HepG2 (cell line): ENCODE measurements at regions not wholly inside any gene's neighbourhood (a gene's known extent, or its start where the extent isn't known, plus 50 kb on each side); places are given as distances from the start of the nearest gene placed in this dataset.
A peak's percentile ranks its signal among the peaks of the same experiment; 100 is the strongest.

Experiments used
- ATM ChIP-seq: fragments of 450-650 bp; IDR thresholded peaks from 2 replicates; pipeline ENCODE4 v1.7.1; 2017; ENCODE audit warnings: mild to moderate bottlenecking, borderline replicate concordance
- CAMTA2 ChIP-seq: sonication (generic); formaldehyde crosslinking; IDR thresholded peaks from 2 replicates; pipeline ENCODE4 v1.4.0; 2020; ENCODE audit warnings: mild to moderate bottlenecking, missing genetic modification reagents, borderline replicate concordance
- CBX2 ChIP-seq, 2 experiments: fragments of 200-600 bp in 1 of 2; sonication (generic); formaldehyde crosslinking in 1 of 2; IDR thresholded peaks; 2 replicates each; pipeline versions ENCODE4 v1.7.0 to v1.8.1; 2018 to 2022; ENCODE audit warnings: low read depth in 2 of 2, low read length in 1 of 2, mild to moderate bottlenecking in 1 of 2, missing genetic modification reagents in 1 of 2
- CSRNP1 ChIP-seq: sonication (generic); formaldehyde crosslinking; IDR thresholded peaks from 2 replicates; pipeline ENCODE4 v1.8.1; 2023; ENCODE audit warnings: mild to moderate bottlenecking, missing genetic modification reagents
- FOXO1 ChIP-seq: sonication (generic); formaldehyde crosslinking; IDR thresholded peaks from 2 replicates; pipeline ENCODE4 v1.4.0; 2020; ENCODE audit warnings: missing genetic modification reagents
- HES4 ChIP-seq: sonication (generic); formaldehyde crosslinking; IDR thresholded peaks from 2 replicates; pipeline ENCODE4 v1.9.0; 2021; ENCODE audit warnings: mild to moderate bottlenecking, missing genetic modification reagents, borderline replicate concordance
- IKZF4 ChIP-seq: sonication (generic); formaldehyde crosslinking; IDR thresholded peaks from 2 replicates; pipeline ENCODE4 v1.5.1; 2020; ENCODE audit warnings: borderline replicate concordance, mild to moderate bottlenecking, low read depth, missing genetic modification reagents; ENCODE audit errors: not compliant biosample characterization
- PRDM10 ChIP-seq: sonication (generic); formaldehyde crosslinking; IDR thresholded peaks from 2 replicates; pipeline ENCODE4 v1.4.0; 2020; ENCODE audit warnings: low read depth, missing genetic modification reagents
- PTBP1 ChIP-seq: fragments of 200-400 bp; formaldehyde crosslinking; IDR thresholded peaks from 2 replicates; pipeline ENCODE4 v1.6.1; 2018; ENCODE audit warnings: low read length, low read depth; ENCODE audit not compliant: poor library complexity, severe bottlenecking
- SNAPC2 ChIP-seq: sonication (generic); formaldehyde crosslinking; IDR thresholded peaks from 2 replicates; pipeline ENCODE4 v1.8.1; 2022; ENCODE audit warnings: mild to moderate bottlenecking, missing genetic modification reagents
- ZBTB20 ChIP-seq: sonication (generic); formaldehyde crosslinking; IDR thresholded peaks from 2 replicates; pipeline ENCODE4 v1.8.1; 2023; ENCODE audit warnings: missing genetic modification reagents, low read depth, mild to moderate bottlenecking, borderline replicate concordance
- ZNF17 ChIP-seq: sonication (generic); formaldehyde crosslinking; IDR thresholded peaks from 2 replicates; pipeline ENCODE4 v1.5.0; 2020; ENCODE audit warnings: mild to moderate bottlenecking, missing genetic modification reagents
- ZNF33A ChIP-seq: sonication (generic); formaldehyde crosslinking; IDR thresholded peaks from 2 replicates; pipeline ENCODE4 v1.5.1; 2020; ENCODE audit warnings: missing genetic modification reagents, mild to moderate bottlenecking, moderate library complexity, borderline replicate concordance
- ZNF441 ChIP-seq: sonication (generic); formaldehyde crosslinking; IDR thresholded peaks from 2 replicates; pipeline ENCODE4 v1.7.0; 2021; ENCODE audit warnings: missing genetic modification reagents, borderline replicate concordance
- ZNF549 ChIP-seq: sonication (generic); formaldehyde crosslinking; IDR thresholded peaks from 2 replicates; pipeline ENCODE4 v1.5.0; 2020; ENCODE audit warnings: missing genetic modification reagents
- ZNF552 ChIP-seq: sonication (generic); formaldehyde crosslinking; IDR thresholded peaks from 2 replicates; pipeline ENCODE4 v1.9.0; 2022; ENCODE audit warnings: missing genetic modification reagents, mild to moderate bottlenecking, borderline replicate concordance
- ZNF558 ChIP-seq: sonication (generic); formaldehyde crosslinking; IDR thresholded peaks from 2 replicates; pipeline ENCODE4 v1.9.0; 2022; ENCODE audit warnings: mild to moderate bottlenecking, missing genetic modification reagents, borderline replicate concordance
- ZNF574 ChIP-seq: sonication (generic); formaldehyde crosslinking; IDR thresholded peaks from 2 replicates; pipeline ENCODE4 v1.4.0; 2020; ENCODE audit warnings: missing genetic modification reagents
- ZNF850 ChIP-seq: sonication (generic); formaldehyde crosslinking; conservative IDR thresholded peaks from 2 replicates; pipeline ENCODE4 v1.9.0; 2021; ENCODE audit warnings: mild to moderate bottlenecking, missing genetic modification reagents

- TF ChIP-seq ZBTB20 (CRISPR knock-in tag) (peak; percentile 80; the same call in 1 of the 2 replicates), ZNF441 (peak; percentile 83; the same call in 1 of the 2 replicates), CBX2 (IDR thresholded peaks at IDR 0.05; ENCODE audit: low read depth, low read length) (no peak), CBX2 (CRISPR knock-in tag; IDR thresholded peaks at IDR 0.05; ENCODE audit: low read depth) (peak; percentile 86; the same call in 1 of the 2 replicates), IKZF4 (peak; percentile 82), SNAPC2 (peak; percentile 94; the same call in 1 of the 2 replicates), ZNF33A (CRISPR knock-in tag) (no peak), ZNF558 (CRISPR knock-in tag) (no peak), PTBP1 (no peak), ZNF549 (CRISPR knock-in tag) (no peak), PRDM10 (CRISPR knock-in tag) (peak; percentile 43; the same call in 1 of the 2 replicates), ZNF574 (CRISPR knock-in tag) (peak; percentile 80), ZNF552 (no peak; the same call in 1 of the 2 replicates), HES4 (CRISPR knock-in tag) (peak; percentile 96; the same call in 1 of the 2 replicates), ZNF17 (CRISPR knock-in tag) (no peak), CAMTA2 (peak; percentile 81; the same call in 1 of the 2 replicates), CSRNP1 (CRISPR knock-in tag) (peak; percentile 98), ATM (no peak), FOXO1 (CRISPR knock-in tag) (peak; percentile 43; the same call in 1 of the 2 replicates), ZNF850 (no peak)
Observed at GRCh38 chr6:26196846-26197635, 109.8 kb downstream of the HFE start (continued).
